ENCODE measurements at regions not wholly inside any gene's neighbourhood (a gene's known extent, or its start where the extent isn't known, plus 50 kb on each side); places are given as distances from the start of the nearest gene placed in this dataset.

GRCh38 chr4:157803845-157804521 lies 368.8 kb downstream of the GASK1B start:
- Histone ChIP-seq H3K27ac (peak overlapping the region in 1 of 12 donors; percentile 56), H3K4me3 (no peak overlapping the region), H3K9me3 (peaks cover 0 to 16% (median 0%) of the 10 kb centered on the region in 12 donors), H3K27me3 (no peaks in the 10 kb centered on the region), H3K4me1 (no peaks in the 10 kb centered on the region), H3K36me3 (no peaks in the 10 kb centered on the region)
- ATAC-seq (no peak), DNase-seq (no peak)
- intact Hi-C loops (cut with DNase I) = no loop called here
- WGBS, 4 donors = 31 to 51% (median 46%) methylated on average over 1 of the region's 1 CpG
- TF ChIP-seq POLR2A (IDR thresholded peaks at IDR 0.05) (no peak), CTCF (IDR thresholded peaks at IDR 0.05) (no peak)

- intact Hi-C loops (cut with DNase I) = no loop called here
- no peak overlapping the region for H3K4me3 ChIP-seq
- WGBS, 4 donors = 64 to 81% (median 73%) methylated on average over 3 of the region's 3 CpGs
- peaks cover 0 to 16% (median 0%) of the 10 kb centered on the region in 12 donors for H3K9me3 ChIP-seq
- no peaks in the 10 kb centered on the region for H3K4me1 ChIP-seq
- peak overlapping the region in 1 of 12 donors; percentile 56 for H3K27ac ChIP-seq
- TF ChIP-seq POLR2A (IDR thresholded peaks at IDR 0.05) (no peak), CTCF (IDR thresholded peaks at IDR 0.05) (no peak)
- H3K27me3 ChIP-seq = no peaks in the 10 kb centered on the region
- DNase-seq (no peak), ATAC-seq (no peak)
- H3K36me3 ChIP-seq = no peaks in the 10 kb centered on the region
Observed at GRCh38 chr4:157803421-157803820, 369.4 kb downstream of the GASK1B start.

- TF ChIP-seq POLR2A (IDR thresholded peaks at IDR 0.05) = no peak
- H3K9me3 ChIP-seq = peaks cover 0 to 4% (median 0%) of the 10 kb centered on the region in 12 donors
- WGBS, 4 donors = 78 to 83% (median 81%) methylated on average over 1 of the region's 1 CpG
Observed at GRCh38 chr4:157795495-157795894, 377.3 kb downstream of the GASK1B start.

GRCh38 chr4:157792716-157793115 lies 380.1 kb downstream of the GASK1B start:
- ATAC-seq (no peak), DNase-seq (no peak)
- Histone ChIP-seq H3K4me3 (no peak overlapping the region), H3K9me3 (no peaks in the 10 kb centered on the region), H3K36me3 (no peaks in the 10 kb centered on the region), H3K27ac (no peak overlapping the region), H3K27me3 (no peaks in the 10 kb centered on the region), H3K4me1 (no peaks in the 10 kb centered on the region)
- intact Hi-C loops (cut with DNase I) = no loop called here
- TF ChIP-seq POLR2A (IDR thresholded peaks at IDR 0.05) (no peak), CTCF (IDR thresholded peaks at IDR 0.05) (no peak)

More at GRCh38 chr4:157795495-157795894, 377.3 kb downstream of the GASK1B start:
- H3K27ac ChIP-seq = no peak overlapping the region
- no peak overlapping the region for H3K4me3 ChIP-seq
- intact Hi-C loops (cut with DNase I) = no loop called here
- no peaks in the 10 kb centered on the region for H3K4me1 ChIP-seq
- no peak for DNase-seq
- ATAC-seq = no peak
- no peaks in the 10 kb centered on the region for H3K36me3 ChIP-seq
- H3K27me3 ChIP-seq = no peaks in the 10 kb centered on the region

GRCh38 chr4:157791236-157791635 lies 381.6 kb downstream of the GASK1B start:
- WGBS, 4 donors = 67 to 82% (median 71%) methylated on average over 1 of the region's 1 CpG
- Histone ChIP-seq H3K4me3 (no peak overlapping the region), H3K36me3 (no peaks in the 10 kb centered on the region), H3K27ac (no peak overlapping the region), H3K27me3 (no peaks in the 10 kb centered on the region), H3K9me3 (no peaks in the 10 kb centered on the region), H3K4me1 (no peaks in the 10 kb centered on the region)
- no peak for TF ChIP-seq POLR2A (IDR thresholded peaks at IDR 0.05)
- no peak for TF ChIP-seq CTCF (IDR thresholded peaks at IDR 0.05)
- no peak for DNase-seq
- ATAC-seq = no peak
- intact Hi-C loops (cut with DNase I) = no loop called here
